CD14-positive monocyte (primary cell): ENCODE measurements at regions not wholly inside any gene's neighbourhood (a gene's known extent, or its start where the extent isn't known, plus 50 kb on each side); places are given as distances from the start of the nearest gene placed in this dataset.

ENCODE experiments used
- DNase-seq, 3 donors: peaks; one replicate each; pipeline ENCODE4 v3.0.0-alpha.2; 2011 to 2022
- H2AFZ ChIP-seq: 2 replicates; pipeline ENCODE4 v1.6.0; 2012; ENCODE audit warnings: mild to moderate bottlenecking, low read depth, low read length, inconsistent platforms; ENCODE audit not compliant: insufficient read depth, poor library complexity, severe bottlenecking
- H3K27ac ChIP-seq, 2 donors: 1 replicate in 1 of 2; 2 replicates in 1 of 2; pipeline ENCODE4 v1.5.1; 2012 to 2013; ENCODE audit warnings: low read length in 2 of 2, control low read depth in 1 of 2, inconsistent platforms in 1 of 2, low read depth in 1 of 2, mild to moderate bottlenecking in 1 of 2
- H3K27me3 ChIP-seq, 2 donors: one replicate each; pipeline versions ENCODE4 v1.6.0 to v1.6.1; 2011 to 2013; ENCODE audit warnings: low read length in 2 of 2; ENCODE audit not compliant: control insufficient read depth in 2 of 2, insufficient read depth in 2 of 2
- H3K36me3 ChIP-seq, 2 donors: replicated peaks in 1 of 2; 1 replicate in 1 of 2; 2 replicates in 1 of 2; pipeline versions ENCODE4 v1.5.1 to v1.6.1; 2012 to 2013; ENCODE audit warnings: low read length in 2 of 2, control low read depth in 1 of 2, inconsistent platforms in 1 of 2, mild to moderate bottlenecking in 1 of 2; ENCODE audit not compliant: insufficient read depth in 2 of 2, control insufficient read depth in 1 of 2
- H3K4me1 ChIP-seq, 2 donors: 1 replicate in 1 of 2; 2 replicates in 1 of 2; pipeline versions ENCODE4 v1.5.1 to v1.6.1; 2012 to 2013; ENCODE audit warnings: low read length in 2 of 2, control low read depth in 1 of 2, inconsistent platforms in 1 of 2, mild to moderate bottlenecking in 1 of 2, moderate library complexity in 1 of 2; ENCODE audit not compliant: insufficient read depth in 2 of 2, control insufficient read depth in 1 of 2
- H3K4me2 ChIP-seq: replicated peaks from 2 replicates; pipeline ENCODE3; 2012; ENCODE audit warnings: low read length, moderate library complexity, mild to moderate bottlenecking; ENCODE audit not compliant: poor library complexity, severe bottlenecking; ENCODE audit errors: extremely low read depth
- H3K4me3 ChIP-seq, 3 experiments: fragments of 200-600 bp in 1 of 3; sonication (generic) in 1 of 3; replicated peaks in 1 of 3; 1 replicate in 2 of 3; 2 replicates in 1 of 3; pipeline ENCODE4 v1.5.1; 2011 to 2013; ENCODE audit warnings: low read length in 3 of 3, mild to moderate bottlenecking in 3 of 3, control low read depth in 2 of 3, low read depth in 2 of 3, inconsistent platforms in 1 of 3, moderate library complexity in 1 of 3
- H3K79me2 ChIP-seq: 2 replicates; pipeline ENCODE4 v1.6.0; 2012; ENCODE audit warnings: mild to moderate bottlenecking, control low read depth, inconsistent platforms, low read length, moderate library complexity; ENCODE audit not compliant: insufficient read depth
- H3K9ac ChIP-seq: 2 replicates; pipeline ENCODE4 v1.6.0; 2017; ENCODE audit warnings: low read length, mild to moderate bottlenecking; ENCODE audit not compliant: insufficient read depth, poor library complexity, severe bottlenecking
- H3K9me3 ChIP-seq, 2 donors: replicated peaks in 1 of 2; 1 replicate in 1 of 2; 2 replicates in 1 of 2; pipeline versions ENCODE4 v1.5.1 to v1.6.1; 2012 to 2013; ENCODE audit warnings: low read length in 2 of 2, control low read depth in 1 of 2; ENCODE audit not compliant: control insufficient read depth in 1 of 2, insufficient read depth in 1 of 2
- H4K20me1 ChIP-seq: 2 replicates; pipeline ENCODE4 v1.6.0; 2012; ENCODE audit warnings: mild to moderate bottlenecking, low read length, control low read depth, moderate library complexity; ENCODE audit not compliant: insufficient read depth
- H3K27ac Mint-ChIP-seq, 7 donors: one replicate each; pipeline ENCODE4 v1.8.0; 2020; ENCODE audit warnings: mild to moderate bottlenecking in 7 of 7, mixed read lengths in 7 of 7, moderate library complexity in 6 of 7, inconsistent platforms in 2 of 7
- H3K27me3 Mint-ChIP-seq, 3 donors: one replicate each; pipeline ENCODE4 v1.8.0; 2021 to 2022; ENCODE audit warnings: low read depth in 3 of 3, mild to moderate bottlenecking in 3 of 3, mixed read lengths in 3 of 3, moderate library complexity in 3 of 3, inconsistent platforms in 1 of 3
- H3K36me3 Mint-ChIP-seq, 2 donors: one replicate each; pipeline ENCODE4 v1.8.0; 2020; ENCODE audit warnings: mixed read lengths in 2 of 2, inconsistent platforms in 1 of 2, mild to moderate bottlenecking in 1 of 2
- H3K4me1 Mint-ChIP-seq: one replicate; pipeline ENCODE4 v1.8.0; 2020; ENCODE audit warnings: mild to moderate bottlenecking, mixed read lengths
- H3K4me3 Mint-ChIP-seq, 2 donors: one replicate each; pipeline ENCODE4 v1.8.0; 2020; ENCODE audit warnings: mild to moderate bottlenecking in 2 of 2, mixed read lengths in 2 of 2, moderate library complexity in 1 of 2
- H3K9me3 Mint-ChIP-seq, 7 donors: one replicate each; pipeline ENCODE4 v1.8.0; 2020 to 2022; ENCODE audit warnings: mixed read lengths in 7 of 7, mild to moderate bottlenecking in 6 of 7, moderate library complexity in 6 of 7, inconsistent platforms in 2 of 7
- WGBS: methylation state at CpG from one replicate; pipeline ENCODE4 v1.1.5; 2013; ENCODE audit warnings: missing lambda C conversion rate; ENCODE audit not compliant: insufficient coverage; 5-methylcytosine and 5-hydroxymethylcytosine counted together
- intact Hi-C, 2 donors: fragments of 100-400 bp; cut with micrococcal nuclease; formaldehyde crosslinking; loops; one replicate each; pipeline versions ENCODE4 v1.15.0 to v1.15.1; 2023
- TF ChIP-seq, protein P1 (sequence below): fragments of 200-600 bp; IDR thresholded peaks from one replicate; pipeline ENCODE4 v1.8.0; 2022; ENCODE audit warnings: antibody characterized with exemption, mild to moderate bottlenecking

DNA sequence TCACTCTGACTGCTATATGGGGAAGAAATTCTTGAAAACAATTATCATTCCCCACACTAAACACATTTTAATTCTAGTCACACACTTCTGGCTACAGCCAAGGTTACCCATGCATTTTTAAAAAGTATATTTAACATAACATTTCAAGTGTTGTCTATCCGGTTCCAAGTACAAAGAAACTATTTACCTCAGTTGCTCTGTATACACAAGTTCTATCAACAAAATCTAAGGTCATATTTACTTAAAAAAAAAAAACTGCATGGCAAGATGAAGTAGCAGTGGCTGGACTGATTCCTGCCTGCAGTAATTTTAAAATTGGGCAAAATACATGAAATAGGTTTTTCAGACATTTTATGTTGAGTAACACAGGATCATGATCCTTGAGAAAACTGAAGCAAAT lies 155.9 kb upstream of the TOM1L1 start:
- Histone ChIP-seq H3K27me3 (no peaks in the 10 kb centered on the region), H3K4me2 (no peak overlapping the region), H3K4me3 (no peak overlapping the region), H3K9ac (no peak overlapping the region), H3K4me1 (no peaks in the 10 kb centered on the region), H2AFZ (no peak overlapping the region), H3K79me2 (no peaks in the 10 kb centered on the region), H3K36me3 (no peaks in the 10 kb centered on the region), H3K27ac (no peak overlapping the region), H4K20me1 (no peaks in the 10 kb centered on the region), H3K9me3 (peaks cover 10 to 14% of the 10 kb centered on the region in 2 donors)
- peaks cover 4 to 12% (median 7%) of the 10 kb centered on the region in 7 donors for H3K9me3 Mint-ChIP-seq
- H3K4me3 Mint-ChIP-seq: no peak overlapping the region
- H3K27me3 Mint-ChIP-seq: peaks cover 0 to 2% (median 0%) of the 10 kb centered on the region in 3 donors
- H3K27ac Mint-ChIP-seq: no peak overlapping the region
- H3K36me3 Mint-ChIP-seq: no peaks in the 10 kb centered on the region
- WGBS: no CpG with 5 or more reads among the region's 1 CpG
- DNase-seq: no peak
- H3K4me1 Mint-ChIP-seq: no peaks in the 10 kb centered on the region
- intact Hi-C loops: no loop called here
- TF ChIP-seq, protein P1, sequence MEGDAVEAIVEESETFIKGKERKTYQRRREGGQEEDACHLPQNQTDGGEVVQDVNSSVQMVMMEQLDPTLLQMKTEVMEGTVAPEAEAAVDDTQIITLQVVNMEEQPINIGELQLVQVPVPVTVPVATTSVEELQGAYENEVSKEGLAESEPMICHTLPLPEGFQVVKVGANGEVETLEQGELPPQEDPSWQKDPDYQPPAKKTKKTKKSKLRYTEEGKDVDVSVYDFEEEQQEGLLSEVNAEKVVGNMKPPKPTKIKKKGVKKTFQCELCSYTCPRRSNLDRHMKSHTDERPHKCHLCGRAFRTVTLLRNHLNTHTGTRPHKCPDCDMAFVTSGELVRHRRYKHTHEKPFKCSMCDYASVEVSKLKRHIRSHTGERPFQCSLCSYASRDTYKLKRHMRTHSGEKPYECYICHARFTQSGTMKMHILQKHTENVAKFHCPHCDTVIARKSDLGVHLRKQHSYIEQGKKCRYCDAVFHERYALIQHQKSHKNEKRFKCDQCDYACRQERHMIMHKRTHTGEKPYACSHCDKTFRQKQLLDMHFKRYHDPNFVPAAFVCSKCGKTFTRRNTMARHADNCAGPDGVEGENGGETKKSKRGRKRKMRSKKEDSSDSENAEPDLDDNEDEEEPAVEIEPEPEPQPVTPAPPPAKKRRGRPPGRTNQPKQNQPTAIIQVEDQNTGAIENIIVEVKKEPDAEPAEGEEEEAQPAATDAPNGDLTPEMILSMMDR: no peak

DNA sequence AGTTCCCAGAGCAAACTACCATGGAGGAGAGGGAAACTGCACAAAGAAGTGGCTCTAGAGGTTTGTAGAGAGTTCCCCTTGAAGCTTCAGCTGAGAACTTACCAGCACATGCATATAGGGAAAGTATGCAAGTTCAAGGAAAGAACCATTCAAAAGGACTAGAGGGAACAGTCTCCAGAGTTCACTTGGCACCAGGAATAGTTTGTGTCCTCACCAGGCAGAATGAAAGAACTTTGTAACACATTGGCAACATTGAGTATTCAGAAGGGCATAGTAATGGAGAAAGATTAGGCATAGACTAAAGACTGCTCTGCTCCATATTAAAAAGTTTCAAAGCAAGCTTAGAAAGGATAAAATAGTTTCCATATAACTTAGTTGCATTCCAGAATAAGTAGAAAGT lies 155.4 kb upstream of the TOM1L1 start:
- H3K9me3 Mint-ChIP-seq: peaks cover 4 to 12% (median 7%) of the 10 kb centered on the region in 7 donors

More for the DNA sequence above, 155.4 kb upstream of the TOM1L1 start:
- H3K27me3 Mint-ChIP-seq: peaks cover 0 to 2% (median 0%) of the 10 kb centered on the region in 3 donors
- Histone ChIP-seq H4K20me1 (no peaks in the 10 kb centered on the region), H3K9ac (no peak overlapping the region), H3K9me3 (peaks cover 13 to 15% of the 10 kb centered on the region in 2 donors), H3K27ac (no peak overlapping the region), H3K79me2 (no peaks in the 10 kb centered on the region), H3K4me1 (no peaks in the 10 kb centered on the region), H3K4me3 (no peak overlapping the region), H3K36me3 (no peaks in the 10 kb centered on the region), H3K4me2 (no peak overlapping the region), H3K27me3 (no peaks in the 10 kb centered on the region), H2AFZ (no peak overlapping the region)
- intact Hi-C loops: no loop called here
- H3K4me1 Mint-ChIP-seq: no peaks in the 10 kb centered on the region
- DNase-seq: no peak
- H3K36me3 Mint-ChIP-seq: no peaks in the 10 kb centered on the region
- no peak overlapping the region for H3K27ac Mint-ChIP-seq
- TF ChIP-seq, protein P1: no peak
- no peak overlapping the region for H3K4me3 Mint-ChIP-seq
